ENCODE measurements at regions not wholly inside any gene's neighbourhood (a gene's known extent, or its start where the extent isn't known, plus 50 kb on each side); places are given as distances from the start of the nearest gene placed in this dataset.

DNA sequence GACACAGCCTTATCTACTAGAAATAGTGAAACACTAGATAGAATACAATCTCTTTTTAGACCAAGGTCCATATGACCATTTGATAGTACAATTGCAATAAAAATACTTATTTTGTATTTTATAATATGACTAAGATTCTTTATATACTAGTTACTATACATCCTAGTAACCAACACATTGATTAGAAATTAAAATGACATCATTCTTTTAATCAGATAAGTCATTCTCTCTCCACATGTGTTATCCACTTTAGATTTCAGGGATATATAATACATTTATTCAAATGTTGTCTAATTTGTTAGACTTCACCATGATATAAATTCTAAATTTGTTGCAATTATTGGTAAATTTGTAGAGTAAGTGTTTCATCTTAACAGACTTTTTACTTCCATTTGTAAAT is 276.2 kb upstream of the DPH6 start:
- Histone ChIP-seq H4K20me1 (ENCODE audit: insufficient read depth, low read length) (no peaks in the 10 kb centered on the region), H2BK20ac (ENCODE audit: low read depth, low read length) (no peak overlapping the region), H2BK15ac (ENCODE audit: low read depth, low read length) (no peak overlapping the region), H2AFZ (replicated peaks; ENCODE audit: low read length, poor library complexity) (no peak overlapping the region), H3K36me3 (ENCODE audit: control insufficient read depth, insufficient read depth, low read length) (no peaks in the 10 kb centered on the region), H3K27me3 (ENCODE audit: control insufficient read depth, insufficient read depth, low read length) (no peaks in the 10 kb centered on the region; the same call in 1 of the 2 replicates), H3K18ac (ENCODE audit: low read depth, low read length) (no peak overlapping the region), H3K23ac (ENCODE audit: low read depth, low read length) (no peak overlapping the region), H3K4me2 (ENCODE audit: low read depth, low read length) (no peak overlapping the region), H4K8ac (ENCODE audit: low read depth in 2 of 2, low read length in 2 of 2) (no peak overlapping the region), H3K9me1 (ENCODE audit: insufficient read depth, low read length) (no peaks in the 10 kb centered on the region), H3K4me3 (ENCODE audit: insufficient read depth, low read depth, low read length) (no peak overlapping the region), H2BK5ac (ENCODE audit: low read depth, low read length, poor library complexity, severe bottlenecking) (no peak overlapping the region), H3K9me3 (ENCODE audit: control insufficient read depth, insufficient read depth, low read length) (no peaks in the 10 kb centered on the region), H2AK5ac (ENCODE audit: low read depth, low read length) (no peak overlapping the region), H3K4ac (ENCODE audit: low read depth, low read length) (no peak overlapping the region), H3K9ac (ENCODE audit: low read depth, low read length) (no peak overlapping the region), H4K91ac (ENCODE audit: insufficient read depth, low read depth, low read length) (no peak overlapping the region), H2BK120ac (ENCODE audit: low read depth, low read length) (no peak overlapping the region), H3K4me1 (ENCODE audit: control insufficient read depth, insufficient read depth, low read length) (no peaks in the 10 kb centered on the region), H3K27ac (ENCODE audit: insufficient read depth, low read length) (no peak overlapping the region), H3K79me1 (ENCODE audit: low read depth in 1 of 2, low read length in 2 of 2) (no peaks in the 10 kb centered on the region), H3K56ac (ENCODE audit: extremely low read depth, insufficient read depth, low read length) (no peak overlapping the region), H4K5ac (ENCODE audit: low read depth, low read length) (no peak overlapping the region), H3K14ac (replicated peaks; ENCODE audit: low read depth, low read length) (no peak overlapping the region), H2AK9ac (replicated peaks; ENCODE audit: low read depth, low read length, poor library complexity) (no peak overlapping the region)
- ATAC-seq (ENCODE audit: low read depth) (no peak), DNase-seq (no peak)
- intact Hi-C loops (cut with micrococcal nuclease) (no loop called here), in situ Hi-C loops (cut with MboI; ENCODE audit: low sequenced_read_pairs) (no loop called here), dilution Hi-C loops (cut with HindIII; ENCODE audit: low sequenced_read_pairs, unreplicated experiment) (no loop called here)
- no TSS peak for BruUV-seq (replicated peaks)
- ChIA-PET CTCF (no interaction called here), POLR2A (ENCODE audit: unreplicated experiment) (no interaction called here)
- TF ChIP-seq, protein P1, sequence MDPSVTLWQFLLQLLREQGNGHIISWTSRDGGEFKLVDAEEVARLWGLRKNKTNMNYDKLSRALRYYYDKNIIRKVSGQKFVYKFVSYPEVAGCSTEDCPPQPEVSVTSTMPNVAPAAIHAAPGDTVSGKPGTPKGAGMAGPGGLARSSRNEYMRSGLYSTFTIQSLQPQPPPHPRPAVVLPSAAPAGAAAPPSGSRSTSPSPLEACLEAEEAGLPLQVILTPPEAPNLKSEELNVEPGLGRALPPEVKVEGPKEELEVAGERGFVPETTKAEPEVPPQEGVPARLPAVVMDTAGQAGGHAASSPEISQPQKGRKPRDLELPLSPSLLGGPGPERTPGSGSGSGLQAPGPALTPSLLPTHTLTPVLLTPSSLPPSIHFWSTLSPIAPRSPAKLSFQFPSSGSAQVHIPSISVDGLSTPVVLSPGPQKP (IDR thresholded peaks at IDR 0.05; ENCODE audit: borderline replicate concordance, low read depth, low read length): no peak
- TF ChIP-seq CEBPB (IDR thresholded peaks at IDR 0.05; ENCODE audit: low read depth, low read length): no peak
- TF ChIP-seq MAFK (IDR thresholded peaks at IDR 0.05; ENCODE audit: low read depth, low read length): no peak
- TF ChIP-seq RFX5 (IDR thresholded peaks at IDR 0.05; ENCODE audit: low read depth, low read length): no peak
- TF ChIP-seq CHD1 (IDR thresholded peaks at IDR 0.05; ENCODE audit: low read depth, low read length): no peak
- no peak for TF ChIP-seq RCOR1 (IDR thresholded peaks at IDR 0.05; ENCODE audit: insufficient replicate concordance, low read length)
- no peak for TF ChIP-seq POLR2A (IDR thresholded peaks at IDR 0.05; ENCODE audit: low read depth, low read length)
- TF ChIP-seq, protein P2, sequence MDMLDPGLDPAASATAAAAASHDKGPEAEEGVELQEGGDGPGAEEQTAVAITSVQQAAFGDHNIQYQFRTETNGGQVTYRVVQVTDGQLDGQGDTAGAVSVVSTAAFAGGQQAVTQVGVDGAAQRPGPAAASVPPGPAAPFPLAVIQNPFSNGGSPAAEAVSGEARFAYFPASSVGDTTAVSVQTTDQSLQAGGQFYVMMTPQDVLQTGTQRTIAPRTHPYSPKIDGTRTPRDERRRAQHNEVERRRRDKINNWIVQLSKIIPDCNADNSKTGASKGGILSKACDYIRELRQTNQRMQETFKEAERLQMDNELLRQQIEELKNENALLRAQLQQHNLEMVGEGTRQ (IDR thresholded peaks at IDR 0.05; ENCODE audit: low read depth, low read length): no peak
- no peak for TF ChIP-seq MXI1 (IDR thresholded peaks at IDR 0.05; ENCODE audit: borderline replicate concordance, low read depth, low read length)
- no peak for TF ChIP-seq NFE2L2 (IDR thresholded peaks at IDR 0.05; ENCODE audit: low read depth, low read length)
- TF ChIP-seq MAZ (IDR thresholded peaks at IDR 0.05; ENCODE audit: borderline replicate concordance, low read depth, low read length): no peak
- no peak for TF ChIP-seq BHLHE40 (IDR thresholded peaks at IDR 0.05; ENCODE audit: low read depth, low read length)
- TF ChIP-seq, protein P3, sequence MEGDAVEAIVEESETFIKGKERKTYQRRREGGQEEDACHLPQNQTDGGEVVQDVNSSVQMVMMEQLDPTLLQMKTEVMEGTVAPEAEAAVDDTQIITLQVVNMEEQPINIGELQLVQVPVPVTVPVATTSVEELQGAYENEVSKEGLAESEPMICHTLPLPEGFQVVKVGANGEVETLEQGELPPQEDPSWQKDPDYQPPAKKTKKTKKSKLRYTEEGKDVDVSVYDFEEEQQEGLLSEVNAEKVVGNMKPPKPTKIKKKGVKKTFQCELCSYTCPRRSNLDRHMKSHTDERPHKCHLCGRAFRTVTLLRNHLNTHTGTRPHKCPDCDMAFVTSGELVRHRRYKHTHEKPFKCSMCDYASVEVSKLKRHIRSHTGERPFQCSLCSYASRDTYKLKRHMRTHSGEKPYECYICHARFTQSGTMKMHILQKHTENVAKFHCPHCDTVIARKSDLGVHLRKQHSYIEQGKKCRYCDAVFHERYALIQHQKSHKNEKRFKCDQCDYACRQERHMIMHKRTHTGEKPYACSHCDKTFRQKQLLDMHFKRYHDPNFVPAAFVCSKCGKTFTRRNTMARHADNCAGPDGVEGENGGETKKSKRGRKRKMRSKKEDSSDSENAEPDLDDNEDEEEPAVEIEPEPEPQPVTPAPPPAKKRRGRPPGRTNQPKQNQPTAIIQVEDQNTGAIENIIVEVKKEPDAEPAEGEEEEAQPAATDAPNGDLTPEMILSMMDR (conservative IDR thresholded peaks at IDR 0.05; ENCODE audit: low read depth, low read length): no peak

Measured in IMR-90 (cell line).